GM12878 (cell line): ENCODE measurements at regions not wholly inside any gene's neighbourhood (a gene's known extent, or its start where the extent isn't known, plus 50 kb on each side); places are given as distances from the start of the nearest gene placed in this dataset.

Experiments used
- ATAC-seq: fragments of 200-7000 bp; cut with Tn5 transposase; 3 replicates; pipeline ENCODE4 v1.9.1; 2020; ENCODE audit warnings: mild to moderate bottlenecking, moderate library complexity
- BruUV-seq: library from RNA; stranded (reverse); fragments of 400-500 nt; replicated peaks from 2 replicates; lab custom pipeline; 2021; lab: Mats Ljungman, UMichigan
- CTCF ChIA-PET: fragments of 300-600 bp; sonication (Branson Sonifier 250); formaldehyde crosslinking; extraction: SDS; loops from one replicate; lab custom pipeline; 2021; ENCODE audit warnings: inconsistent platforms; lab: Yijun Ruan, JAX
- POLR2A ChIA-PET: fragments of 350-600 bp; formaldehyde crosslinking; extraction: SDS; loops from one replicate; lab custom pipeline; 2021; ENCODE audit warnings: inconsistent platforms; lab: Charles Lee
- RAD21 ChIA-PET: fragments of 300-600 bp; sonication (Branson Sonifier 250); formaldehyde crosslinking; loops from one replicate; lab custom pipeline; 2023; ENCODE audit warnings: antibody characterized with exemption; ENCODE audit not compliant: unreplicated experiment; lab: Charles Lee
- SMC1A ChIA-PET: fragments of 300-600 bp; sonication (Branson Sonifier 250); formaldehyde crosslinking; loops from one replicate; lab custom pipeline; 2023; ENCODE audit not compliant: unreplicated experiment, uncharacterized antibody; lab: Charles Lee
- DNase-seq: peaks from one replicate; pipeline ENCODE4 v3.0.0-alpha.2; 2011; ENCODE audit warnings: low read depth, low spot score
- FAIRE-seq: peaks from 3 replicates; lab custom pipeline; 2011; peaks lifted over from hg19 to GRCh38; lab: Jason Lieb, UNC
- H2AFZ ChIP-seq: 2 replicates; pipeline ENCODE4 v1.6.0; 2011; ENCODE audit warnings: low read depth, low read length, control low read depth; ENCODE audit not compliant: control insufficient read depth
- H3K27ac ChIP-seq: 2 replicates; pipeline ENCODE4 v1.5.1; 2011; ENCODE audit warnings: control low read depth; ENCODE audit not compliant: control insufficient read depth, insufficient read depth
- H3K27me3 ChIP-seq, 2 experiments: replicated peaks in 1 of 2; 2 replicates each; pipeline versions ENCODE4 v1.6.0 to v1.6.1; 2011; ENCODE audit warnings: low read length in 1 of 2; ENCODE audit not compliant: control insufficient read depth in 2 of 2, insufficient read depth in 2 of 2
- H3K36me3 ChIP-seq, 2 experiments: 2 replicates each; pipeline ENCODE4 v1.5.1; 2011; ENCODE audit warnings: low read length in 1 of 2; ENCODE audit not compliant: control insufficient read depth in 2 of 2, insufficient read depth in 2 of 2
- H3K4me1 ChIP-seq: 2 replicates; pipeline ENCODE4 v1.6.1; 2011; ENCODE audit warnings: mild to moderate bottlenecking, low read length, moderate library complexity, mixed read lengths; ENCODE audit not compliant: control insufficient read depth, insufficient read depth
- H3K4me2 ChIP-seq: 2 replicates; pipeline ENCODE4 v1.6.0; 2011; ENCODE audit warnings: control low read depth; ENCODE audit not compliant: control insufficient read depth, insufficient read depth
- H3K4me3 ChIP-seq: fragments of 200-600 bp; sonication (generic); 2 replicates; pipeline ENCODE4 v1.5.1; 2016
- H3K79me2 ChIP-seq: 2 replicates; pipeline ENCODE4 v1.6.0; 2011; ENCODE audit warnings: low read length; ENCODE audit not compliant: control insufficient read depth, insufficient read depth
- H3K9ac ChIP-seq: 2 replicates; pipeline ENCODE4 v1.8.0; 2011; ENCODE audit warnings: low read length, control low read depth, mixed read lengths; ENCODE audit not compliant: control insufficient read depth, insufficient read depth
- H3K9me3 ChIP-seq: replicated peaks from 3 replicates; pipeline ENCODE4 v1.5.1; 2011; ENCODE audit warnings: mild to moderate bottlenecking, low read length; ENCODE audit not compliant: control insufficient read depth, insufficient read depth
- H4K20me1 ChIP-seq: 2 replicates; pipeline ENCODE4 v1.6.0; 2011; ENCODE audit not compliant: control insufficient read depth, insufficient read depth
- DPF2 ChIP-seq: fragments of 450-650 bp; IDR thresholded peaks from 2 replicates; pipeline ENCODE4 v1.6.1; 2017; ENCODE audit warnings: mild to moderate bottlenecking
- NFXL1 ChIP-seq: fragments of 450-650 bp; IDR thresholded peaks from 2 replicates; pipeline ENCODE4 v1.6.1; 2017; ENCODE audit warnings: antibody characterized with exemption, mild to moderate bottlenecking, borderline replicate concordance
- PAX5 ChIP-seq: IDR thresholded peaks from 2 replicates; pipeline ENCODE4 v1.6.1; 2011; ENCODE audit warnings: low read depth, low read length, borderline replicate concordance
- POLR2A ChIP-seq: IDR thresholded peaks from 2 replicates; pipeline ENCODE4 v1.6.1; 2011; ENCODE audit warnings: low read depth, mild to moderate bottlenecking, low read length
- RELA ChIP-seq: fragments of 450-650 bp; IDR thresholded peaks from 2 replicates; pipeline ENCODE4 v1.8.0; 2014; ENCODE audit warnings: borderline replicate concordance; ENCODE audit not compliant: partially characterized antibody
- SMARCA5 ChIP-seq: fragments of 450-650 bp; IDR thresholded peaks from 2 replicates; pipeline ENCODE4 v1.6.1; 2017; ENCODE audit warnings: mild to moderate bottlenecking
- SPI1 ChIP-seq: IDR thresholded peaks from 2 replicates; pipeline ENCODE4 v1.6.1; 2011; ENCODE audit warnings: low read depth, mild to moderate bottlenecking, low read length, moderate library complexity, borderline replicate concordance; ENCODE audit not compliant: insufficient read depth
- ZNF217 ChIP-seq: fragments of 450-650 bp; IDR thresholded peaks from 2 replicates; pipeline ENCODE4 v1.6.1; 2017; ENCODE audit warnings: antibody characterized with exemption, mild to moderate bottlenecking
- WGBS: methylation state at CpG from one replicate; pipeline ENCODE4 v1.1.6; 2016; ENCODE audit warnings: low lambda C conversion rate; ENCODE audit not compliant: insufficient replicate concordance, insufficient coverage; ENCODE audit errors: missing lambda C conversion rate; 5-methylcytosine and 5-hydroxymethylcytosine counted together
- in situ Hi-C: fragments of 300-500 bp; cut with MboI; formaldehyde crosslinking; loops from 9 replicates; pipeline ENCODE4 v1.14.3; 2018; ENCODE audit warnings: mixed read lengths
- intact Hi-C: fragments of 100-400 bp; cut with micrococcal nuclease; formaldehyde crosslinking; loops from one replicate; pipeline ENCODE4 v1.14.2; 2022; ENCODE audit not compliant: unreplicated experiment
- TF ChIP-seq, protein P1 (sequence below): fragments of 450-650 bp; IDR thresholded peaks from 2 replicates; pipeline ENCODE4 v1.6.1; 2017; ENCODE audit warnings: mild to moderate bottlenecking
- TF ChIP-seq, protein P2 (sequence below): fragments of 450-650 bp; IDR thresholded peaks from 2 replicates; pipeline ENCODE4 v1.6.1; 2018; ENCODE audit warnings: mild to moderate bottlenecking, low read depth, moderate library complexity; ENCODE audit not compliant: partially characterized antibody
- TF ChIP-seq, protein P3 (sequence below): IDR thresholded peaks from 2 replicates; pipeline ENCODE4 v1.6.1; 2012; ENCODE audit warnings: mild to moderate bottlenecking, low read depth, low read length
- TF ChIP-seq, protein P4 (sequence below): fragments of 450-650 bp; formaldehyde crosslinking; IDR thresholded peaks from 2 replicates; pipeline ENCODE4 v1.4.0; 2022; ENCODE audit warnings: mild to moderate bottlenecking, moderate library complexity

DNA sequence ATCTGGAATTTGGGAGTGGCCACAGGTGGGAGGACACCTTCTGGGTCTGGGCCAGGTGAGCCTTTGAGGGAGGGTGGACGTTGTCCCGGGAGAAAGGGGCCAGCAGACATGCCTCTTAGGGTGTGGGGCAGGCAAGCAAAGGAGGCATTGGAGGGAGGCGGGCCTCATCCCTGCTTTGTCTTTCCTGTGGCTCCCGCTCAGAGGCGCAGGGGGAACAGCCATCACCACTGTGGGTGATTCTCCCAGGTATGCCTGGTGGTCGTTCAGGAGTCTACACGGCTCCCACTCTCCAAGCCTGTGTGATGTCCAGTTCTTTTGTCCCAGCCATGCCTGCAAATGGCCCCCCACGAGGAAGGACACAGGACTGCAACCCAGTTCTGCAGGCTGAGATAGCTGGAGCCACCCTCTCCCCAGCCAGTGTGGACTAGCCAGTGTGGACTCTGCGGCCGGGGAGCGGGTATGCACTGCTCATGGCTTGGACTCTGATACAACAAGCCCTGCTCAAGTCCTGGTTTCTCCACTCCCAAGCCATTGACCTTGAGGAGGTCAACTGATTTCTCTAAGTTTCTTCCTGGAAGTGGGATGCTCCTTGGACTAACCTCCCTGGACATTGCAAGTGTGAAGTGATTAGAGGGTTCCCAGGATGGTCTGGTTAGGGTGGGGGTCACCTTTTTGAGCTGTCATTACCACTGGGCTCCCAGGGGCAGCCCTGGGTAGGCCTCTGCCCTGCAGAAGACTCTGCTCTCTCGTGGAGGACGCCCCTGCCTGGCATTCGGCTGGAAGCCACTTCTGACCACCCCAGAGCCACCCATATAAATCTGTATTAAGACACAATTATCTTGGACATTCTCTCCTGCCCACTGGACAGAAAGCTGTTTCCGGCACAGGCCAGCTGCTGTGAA is 1151.2 kb downstream of the BRD1 start:
- Histone ChIP-seq H3K27me3 (no peaks in the 10 kb centered on the region), H3K4me3 (no peak overlapping the region), H3K4me2 (no peak overlapping the region), H3K9me3 (no peaks in the 10 kb centered on the region; the same call in 2 of the 3 replicates), H3K4me1 (no peaks in the 10 kb centered on the region), H3K9ac (no peak overlapping the region), H3K36me3 (no peaks in the 10 kb centered on the region), H3K79me2 (no peaks in the 10 kb centered on the region), H2AFZ (no peak overlapping the region), H4K20me1 (no peaks in the 10 kb centered on the region), H3K27ac (no peak overlapping the region)
- DNase-seq (no peak), FAIRE-seq (no peak), ATAC-seq (no peak)
- CTCF ChIA-PET, result no interaction called here
- in situ Hi-C loops (no loop called here), intact Hi-C loops (no loop called here)
- RAD21 ChIA-PET, result no interaction called here
- POLR2A ChIA-PET, result no interaction called here
- TF ChIP-seq PAX5 (no peak), POLR2A (no peak), NFXL1 (no peak), ZNF217 (no peak), SPI1 (no peak), DPF2 (no peak), RELA (no peak), SMARCA5 (no peak)
- TF ChIP-seq, protein P1, sequence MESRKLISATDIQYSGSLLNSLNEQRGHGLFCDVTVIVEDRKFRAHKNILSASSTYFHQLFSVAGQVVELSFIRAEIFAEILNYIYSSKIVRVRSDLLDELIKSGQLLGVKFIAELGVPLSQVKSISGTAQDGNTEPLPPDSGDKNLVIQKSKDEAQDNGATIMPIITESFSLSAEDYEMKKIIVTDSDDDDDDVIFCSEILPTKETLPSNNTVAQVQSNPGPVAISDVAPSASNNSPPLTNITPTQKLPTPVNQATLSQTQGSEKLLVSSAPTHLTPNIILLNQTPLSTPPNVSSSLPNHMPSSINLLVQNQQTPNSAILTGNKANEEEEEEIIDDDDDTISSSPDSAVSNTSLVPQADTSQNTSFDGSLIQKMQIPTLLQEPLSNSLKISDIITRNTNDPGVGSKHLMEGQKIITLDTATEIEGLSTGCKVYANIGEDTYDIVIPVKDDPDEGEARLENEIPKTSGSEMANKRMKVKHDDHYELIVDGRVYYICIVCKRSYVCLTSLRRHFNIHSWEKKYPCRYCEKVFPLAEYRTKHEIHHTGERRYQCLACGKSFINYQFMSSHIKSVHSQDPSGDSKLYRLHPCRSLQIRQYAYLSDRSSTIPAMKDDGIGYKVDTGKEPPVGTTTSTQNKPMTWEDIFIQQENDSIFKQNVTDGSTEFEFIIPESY, result no peak
- TF ChIP-seq, protein P2, sequence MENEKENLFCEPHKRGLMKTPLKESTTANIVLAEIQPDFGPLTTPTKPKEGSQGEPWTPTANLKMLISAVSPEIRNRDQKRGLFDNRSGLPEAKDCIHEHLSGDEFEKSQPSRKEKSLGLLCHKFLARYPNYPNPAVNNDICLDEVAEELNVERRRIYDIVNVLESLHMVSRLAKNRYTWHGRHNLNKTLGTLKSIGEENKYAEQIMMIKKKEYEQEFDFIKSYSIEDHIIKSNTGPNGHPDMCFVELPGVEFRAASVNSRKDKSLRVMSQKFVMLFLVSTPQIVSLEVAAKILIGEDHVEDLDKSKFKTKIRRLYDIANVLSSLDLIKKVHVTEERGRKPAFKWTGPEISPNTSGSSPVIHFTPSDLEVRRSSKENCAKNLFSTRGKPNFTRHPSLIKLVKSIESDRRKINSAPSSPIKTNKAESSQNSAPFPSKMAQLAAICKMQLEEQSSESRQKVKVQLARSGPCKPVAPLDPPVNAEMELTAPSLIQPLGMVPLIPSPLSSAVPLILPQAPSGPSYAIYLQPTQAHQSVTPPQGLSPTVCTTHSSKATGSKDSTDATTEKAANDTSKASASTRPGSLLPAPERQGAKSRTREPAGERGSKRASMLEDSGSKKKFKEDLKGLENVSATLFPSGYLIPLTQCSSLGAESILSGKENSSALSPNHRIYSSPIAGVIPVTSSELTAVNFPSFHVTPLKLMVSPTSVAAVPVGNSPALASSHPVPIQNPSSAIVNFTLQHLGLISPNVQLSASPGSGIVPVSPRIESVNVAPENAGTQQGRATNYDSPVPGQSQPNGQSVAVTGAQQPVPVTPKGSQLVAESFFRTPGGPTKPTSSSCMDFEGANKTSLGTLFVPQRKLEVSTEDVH, result no peak
- TF ChIP-seq, protein P3, sequence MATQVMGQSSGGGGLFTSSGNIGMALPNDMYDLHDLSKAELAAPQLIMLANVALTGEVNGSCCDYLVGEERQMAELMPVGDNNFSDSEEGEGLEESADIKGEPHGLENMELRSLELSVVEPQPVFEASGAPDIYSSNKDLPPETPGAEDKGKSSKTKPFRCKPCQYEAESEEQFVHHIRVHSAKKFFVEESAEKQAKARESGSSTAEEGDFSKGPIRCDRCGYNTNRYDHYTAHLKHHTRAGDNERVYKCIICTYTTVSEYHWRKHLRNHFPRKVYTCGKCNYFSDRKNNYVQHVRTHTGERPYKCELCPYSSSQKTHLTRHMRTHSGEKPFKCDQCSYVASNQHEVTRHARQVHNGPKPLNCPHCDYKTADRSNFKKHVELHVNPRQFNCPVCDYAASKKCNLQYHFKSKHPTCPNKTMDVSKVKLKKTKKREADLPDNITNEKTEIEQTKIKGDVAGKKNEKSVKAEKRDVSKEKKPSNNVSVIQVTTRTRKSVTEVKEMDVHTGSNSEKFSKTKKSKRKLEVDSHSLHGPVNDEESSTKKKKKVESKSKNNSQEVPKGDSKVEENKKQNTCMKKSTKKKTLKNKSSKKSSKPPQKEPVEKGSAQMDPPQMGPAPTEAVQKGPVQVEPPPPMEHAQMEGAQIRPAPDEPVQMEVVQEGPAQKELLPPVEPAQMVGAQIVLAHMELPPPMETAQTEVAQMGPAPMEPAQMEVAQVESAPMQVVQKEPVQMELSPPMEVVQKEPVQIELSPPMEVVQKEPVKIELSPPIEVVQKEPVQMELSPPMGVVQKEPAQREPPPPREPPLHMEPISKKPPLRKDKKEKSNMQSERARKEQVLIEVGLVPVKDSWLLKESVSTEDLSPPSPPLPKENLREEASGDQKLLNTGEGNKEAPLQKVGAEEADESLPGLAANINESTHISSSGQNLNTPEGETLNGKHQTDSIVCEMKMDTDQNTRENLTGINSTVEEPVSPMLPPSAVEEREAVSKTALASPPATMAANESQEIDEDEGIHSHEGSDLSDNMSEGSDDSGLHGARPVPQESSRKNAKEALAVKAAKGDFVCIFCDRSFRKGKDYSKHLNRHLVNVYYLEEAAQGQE, result no peak
- TF ChIP-seq, protein P4, sequence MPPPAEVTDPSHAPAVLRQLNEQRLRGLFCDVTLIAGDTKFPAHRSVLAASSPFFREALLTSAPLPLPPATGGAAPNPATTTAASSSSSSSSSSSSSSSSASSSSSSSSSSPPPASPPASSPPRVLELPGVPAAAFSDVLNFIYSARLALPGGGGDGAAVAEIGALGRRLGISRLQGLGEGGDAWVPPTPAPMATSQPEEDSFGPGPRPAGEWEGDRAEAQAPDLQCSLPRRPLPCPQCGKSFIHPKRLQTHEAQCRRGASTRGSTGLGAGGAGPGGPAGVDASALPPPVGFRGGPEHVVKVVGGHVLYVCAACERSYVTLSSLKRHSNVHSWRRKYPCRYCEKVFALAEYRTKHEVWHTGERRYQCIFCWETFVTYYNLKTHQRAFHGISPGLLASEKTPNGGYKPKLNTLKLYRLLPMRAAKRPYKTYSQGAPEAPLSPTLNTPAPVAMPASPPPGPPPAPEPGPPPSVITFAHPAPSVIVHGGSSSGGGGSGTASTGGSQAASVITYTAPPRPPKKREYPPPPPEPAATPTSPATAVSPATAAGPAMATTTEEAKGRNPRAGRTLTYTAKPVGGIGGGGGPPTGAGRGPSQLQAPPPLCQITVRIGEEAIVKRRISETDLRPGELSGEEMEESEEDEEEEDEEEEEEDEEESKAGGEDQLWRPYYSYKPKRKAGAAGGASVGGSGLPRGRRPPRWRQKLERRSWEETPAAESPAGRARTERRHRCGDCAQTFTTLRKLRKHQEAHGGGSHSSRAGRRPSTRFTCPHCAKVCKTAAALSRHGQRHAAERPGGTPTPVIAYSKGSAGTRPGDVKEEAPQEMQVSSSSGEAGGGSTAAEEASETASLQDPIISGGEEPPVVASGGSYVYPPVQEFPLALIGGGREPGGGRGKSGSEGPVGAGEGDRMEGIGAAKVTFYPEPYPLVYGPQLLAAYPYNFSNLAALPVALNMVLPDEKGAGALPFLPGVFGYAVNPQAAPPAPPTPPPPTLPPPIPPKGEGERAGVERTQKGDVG (CRISPR knock-in tag), result no peak
- 23% methylated on average over 14 of the region's 15 CpGs for WGBS
- SMC1A ChIA-PET, result no interaction called here
- no TSS peak for BruUV-seq
